ENCODE measurements at regions not wholly inside any gene's neighbourhood (a gene's known extent, or its start where the extent isn't known, plus 50 kb on each side); places are given as distances from the start of the nearest gene placed in this dataset.

DNA sequence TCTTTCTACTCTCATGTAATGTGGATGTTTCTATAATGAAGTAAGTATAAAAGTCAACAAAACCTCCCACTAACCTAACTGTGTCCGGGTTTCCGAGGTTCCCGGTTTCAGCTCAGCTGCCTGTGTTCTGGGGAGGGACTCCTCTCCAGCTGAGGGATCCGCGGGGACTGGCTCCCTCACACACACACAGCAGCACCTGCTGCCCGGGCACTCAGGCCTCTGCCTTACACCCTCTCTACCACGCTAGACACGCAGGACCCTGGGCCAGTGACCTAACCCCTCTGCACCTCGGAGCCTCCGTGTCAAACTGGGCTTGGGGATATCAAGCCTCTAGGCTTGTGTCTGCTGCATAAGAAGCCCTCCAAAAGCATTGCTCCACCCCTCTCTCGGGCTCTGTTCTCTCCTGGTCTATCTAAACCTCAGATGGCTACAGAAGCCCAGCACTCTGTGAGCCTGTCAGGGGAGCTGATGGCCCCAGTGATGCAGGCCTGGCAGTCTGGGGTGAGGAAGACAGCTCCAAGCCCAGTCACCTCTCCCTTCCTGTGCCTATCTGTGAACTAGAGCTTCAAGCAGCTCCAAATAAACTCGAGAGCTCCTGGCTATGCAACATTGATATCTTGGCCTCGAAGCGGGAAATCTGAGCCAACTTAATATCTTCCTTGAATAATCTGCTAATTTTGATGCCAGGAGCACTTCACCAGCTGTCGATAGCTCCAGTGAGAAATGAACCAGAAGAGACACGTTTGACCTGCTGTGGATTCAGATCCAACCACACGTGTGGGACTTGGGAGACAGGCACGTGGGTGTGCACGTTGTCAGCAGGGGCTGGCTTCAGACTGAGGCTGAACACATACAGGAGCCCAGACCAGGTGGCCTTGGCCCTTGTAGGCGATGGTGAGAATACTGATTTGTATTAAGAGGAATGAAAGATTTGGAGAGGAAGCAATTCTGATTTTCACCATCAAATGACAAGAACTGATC is 232.7 kb upstream of the B3GAT1 start:
- Histone ChIP-seq H3K4me1 (ENCODE audit: insufficient read depth, poor library complexity, severe bottlenecking) (no peaks in the 10 kb centered on the region), H3K27ac (ENCODE audit: poor library complexity, severe bottlenecking) (no peak overlapping the region), H3K27me3 (ENCODE audit: insufficient read depth, poor library complexity, severe bottlenecking) (no peaks in the 10 kb centered on the region), H3K4me3 (ENCODE audit: severe bottlenecking) (no peak overlapping the region), H3K9me3 (ENCODE audit: severe bottlenecking) (peaks cover 2% of the 10 kb centered on the region), H3K36me3 (ENCODE audit: low read depth) (no peaks in the 10 kb centered on the region)
- TF ChIP-seq, protein P1, sequence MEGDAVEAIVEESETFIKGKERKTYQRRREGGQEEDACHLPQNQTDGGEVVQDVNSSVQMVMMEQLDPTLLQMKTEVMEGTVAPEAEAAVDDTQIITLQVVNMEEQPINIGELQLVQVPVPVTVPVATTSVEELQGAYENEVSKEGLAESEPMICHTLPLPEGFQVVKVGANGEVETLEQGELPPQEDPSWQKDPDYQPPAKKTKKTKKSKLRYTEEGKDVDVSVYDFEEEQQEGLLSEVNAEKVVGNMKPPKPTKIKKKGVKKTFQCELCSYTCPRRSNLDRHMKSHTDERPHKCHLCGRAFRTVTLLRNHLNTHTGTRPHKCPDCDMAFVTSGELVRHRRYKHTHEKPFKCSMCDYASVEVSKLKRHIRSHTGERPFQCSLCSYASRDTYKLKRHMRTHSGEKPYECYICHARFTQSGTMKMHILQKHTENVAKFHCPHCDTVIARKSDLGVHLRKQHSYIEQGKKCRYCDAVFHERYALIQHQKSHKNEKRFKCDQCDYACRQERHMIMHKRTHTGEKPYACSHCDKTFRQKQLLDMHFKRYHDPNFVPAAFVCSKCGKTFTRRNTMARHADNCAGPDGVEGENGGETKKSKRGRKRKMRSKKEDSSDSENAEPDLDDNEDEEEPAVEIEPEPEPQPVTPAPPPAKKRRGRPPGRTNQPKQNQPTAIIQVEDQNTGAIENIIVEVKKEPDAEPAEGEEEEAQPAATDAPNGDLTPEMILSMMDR (IDR thresholded peaks at IDR 0.05; ENCODE audit: poor library complexity, severe bottlenecking) = no peak
- DNase-seq (ENCODE audit: low spot score) (no peak), ATAC-seq (ENCODE audit: low read depth) (no peak)

DNA sequence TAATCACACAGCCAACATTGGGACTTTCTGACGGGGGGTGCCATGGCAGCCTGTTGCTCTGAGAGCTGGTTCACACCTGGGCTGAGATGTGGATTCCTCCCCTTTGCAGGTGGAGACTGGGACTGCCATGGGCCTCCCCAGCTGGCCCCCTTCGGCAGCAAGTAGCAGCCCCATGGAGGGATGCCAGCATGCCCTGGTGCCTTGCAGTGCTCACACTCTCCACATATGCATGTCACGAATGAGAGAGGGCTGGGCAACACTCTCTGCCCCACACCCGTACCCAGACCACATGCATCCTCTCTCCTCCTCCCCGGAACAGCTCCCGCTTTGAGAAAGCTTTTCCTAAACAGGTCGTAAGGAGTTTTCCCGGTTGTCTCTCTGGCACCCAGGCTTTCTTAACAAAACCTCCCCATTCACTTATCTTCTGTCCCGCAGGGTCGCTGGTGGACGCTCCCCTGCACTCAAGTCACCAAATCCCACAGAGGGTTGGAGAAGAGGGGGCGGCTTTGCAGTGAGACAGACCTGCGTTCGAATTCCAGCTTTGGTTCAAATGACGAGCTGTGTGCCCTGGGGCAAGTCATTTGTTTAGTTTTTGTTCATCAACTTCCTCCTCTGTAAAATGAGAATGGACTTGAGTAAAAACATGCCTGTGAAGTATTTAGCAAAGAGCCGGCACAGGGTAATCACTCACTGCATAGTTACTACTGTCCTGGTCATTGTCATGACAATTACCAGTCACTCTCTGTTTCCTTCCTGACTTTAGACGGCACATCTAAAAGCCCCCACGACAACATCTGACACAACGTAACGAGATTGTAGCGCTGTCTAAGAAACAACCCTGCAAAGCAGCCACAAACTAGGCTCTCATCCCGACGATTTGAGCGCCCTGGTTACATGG is 231.3 kb upstream of the B3GAT1 start:
- Histone ChIP-seq H3K27me3 (ENCODE audit: insufficient read depth, poor library complexity, severe bottlenecking) (no peaks in the 10 kb centered on the region), H3K36me3 (ENCODE audit: low read depth) (no peaks in the 10 kb centered on the region), H3K4me3 (ENCODE audit: severe bottlenecking) (no peak overlapping the region), H3K27ac (ENCODE audit: poor library complexity, severe bottlenecking) (no peak overlapping the region), H3K4me1 (ENCODE audit: insufficient read depth, poor library complexity, severe bottlenecking) (no peaks in the 10 kb centered on the region), H3K9me3 (ENCODE audit: severe bottlenecking) (peaks cover 2% of the 10 kb centered on the region)
- DNase-seq (ENCODE audit: low spot score) (no peak), ATAC-seq (ENCODE audit: low read depth) (no peak)
- TF ChIP-seq, protein P1 (IDR thresholded peaks at IDR 0.05; ENCODE audit: poor library complexity, severe bottlenecking) = no peak

DNA sequence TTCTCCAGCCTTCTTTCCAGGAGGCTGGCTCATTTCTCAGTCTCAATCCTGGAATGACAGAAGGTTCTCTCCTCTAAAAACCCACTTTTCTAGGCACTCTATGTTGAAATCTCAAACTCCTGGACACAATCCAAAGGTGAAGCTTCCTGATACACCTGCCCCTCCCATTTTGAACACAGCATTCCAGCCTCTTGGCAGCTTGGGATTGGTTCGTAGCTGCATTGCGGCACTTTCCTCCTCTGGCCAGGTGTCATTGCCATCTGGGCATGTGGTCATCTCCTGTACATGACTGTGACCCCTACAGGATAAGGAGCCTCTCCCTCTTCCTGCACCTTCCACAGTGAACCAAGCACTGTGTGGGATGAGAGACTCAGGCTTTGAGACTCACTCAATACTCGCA is 230.2 kb upstream of the B3GAT1 start:
- no peaks in the 10 kb centered on the region for H3K27me3 ChIP-seq (ENCODE audit: insufficient read depth, poor library complexity, severe bottlenecking)
- no peaks in the 10 kb centered on the region for H3K4me1 ChIP-seq (ENCODE audit: insufficient read depth, poor library complexity, severe bottlenecking)
- no peak overlapping the region for H3K27ac ChIP-seq (ENCODE audit: poor library complexity, severe bottlenecking)
- DNase-seq (ENCODE audit: low spot score) = no peak
- TF ChIP-seq, protein P1 (IDR thresholded peaks at IDR 0.05; ENCODE audit: poor library complexity, severe bottlenecking) = no peak
- H3K4me3 ChIP-seq (ENCODE audit: severe bottlenecking) = no peak overlapping the region
- no peak for ATAC-seq (ENCODE audit: low read depth)
- H3K9me3 ChIP-seq (ENCODE audit: severe bottlenecking) = peaks cover 2% of the 10 kb centered on the region
- H3K36me3 ChIP-seq (ENCODE audit: low read depth) = no peaks in the 10 kb centered on the region

DNA sequence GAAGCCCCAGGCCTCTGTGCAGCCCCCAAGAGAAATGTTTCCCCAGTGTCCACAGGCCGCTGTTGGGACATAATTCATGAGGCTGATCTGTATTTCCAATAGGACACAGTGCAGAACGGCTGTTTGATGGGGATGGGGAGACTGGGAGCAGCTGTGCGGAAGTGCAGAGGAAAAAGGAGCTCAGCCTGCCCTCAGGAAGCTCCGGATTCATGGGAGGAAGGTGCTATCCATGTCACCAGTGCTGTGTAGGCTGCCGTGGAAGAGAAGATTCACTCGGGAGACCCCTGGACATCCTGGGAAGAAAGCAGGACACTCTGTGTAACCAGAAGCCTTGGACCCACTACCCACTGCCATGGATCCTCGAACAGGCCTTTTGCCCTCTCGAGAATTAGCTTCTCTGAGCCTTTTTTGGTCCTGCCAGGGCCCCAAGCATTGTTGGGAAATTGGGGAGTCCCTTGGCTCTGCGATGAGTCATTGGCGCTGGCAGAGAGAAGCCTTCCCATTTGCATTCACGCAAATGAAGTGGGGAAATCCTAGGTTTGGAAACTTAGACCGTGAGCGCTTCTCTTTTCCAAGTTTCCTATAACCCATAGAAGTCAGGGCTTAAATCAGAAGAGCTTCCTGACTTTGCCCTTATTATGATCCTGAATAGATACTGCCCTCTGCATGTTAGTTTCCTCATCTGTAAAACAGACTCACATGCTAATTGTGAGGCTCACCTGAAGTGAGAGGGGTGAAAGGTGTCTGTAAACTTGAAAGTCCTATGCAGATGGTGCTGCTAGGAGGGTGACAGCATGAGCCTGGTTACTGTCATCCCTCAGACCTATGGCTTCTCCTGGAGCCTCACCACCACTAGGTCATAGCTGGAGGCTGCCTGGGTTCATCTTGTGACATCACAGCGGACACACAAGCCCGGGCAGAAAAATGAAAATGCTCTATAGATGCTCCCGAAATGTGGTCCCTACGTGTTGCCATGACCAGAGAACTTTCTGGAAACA is 229.2 kb upstream of the B3GAT1 start:
- no peak overlapping the region for H3K27ac ChIP-seq (ENCODE audit: poor library complexity, severe bottlenecking)
- H3K9me3 ChIP-seq (ENCODE audit: severe bottlenecking) = peaks cover 2% of the 10 kb centered on the region
- no peaks in the 10 kb centered on the region for H3K36me3 ChIP-seq (ENCODE audit: low read depth)
- TF ChIP-seq, protein P1 (IDR thresholded peaks at IDR 0.05; ENCODE audit: poor library complexity, severe bottlenecking) = no peak
- H3K4me1 ChIP-seq (ENCODE audit: insufficient read depth, poor library complexity, severe bottlenecking) = no peaks in the 10 kb centered on the region
- ATAC-seq (ENCODE audit: low read depth) (no peak), DNase-seq (ENCODE audit: low spot score) (no peak)
- no peak overlapping the region for H3K4me3 ChIP-seq (ENCODE audit: severe bottlenecking)
- H3K27me3 ChIP-seq (ENCODE audit: insufficient read depth, poor library complexity, severe bottlenecking) = peaks cover 5% of the 10 kb centered on the region
